MM.1S (cell line): ENCODE measurements at regions not wholly inside any gene's neighbourhood (a gene's known extent, or its start where the extent isn't known, plus 50 kb on each side); places are given as distances from the start of the nearest gene placed in this dataset.

ENCODE experiments used
- DNase-seq: peaks from one replicate; pipeline ENCODE4 v3.0.0-alpha.2; 2015
- H2AFZ ChIP-seq: fragments of 300-600 bp; sonication (generic); 2 replicates; pipeline ENCODE4 v1.6.0; 2016; ENCODE audit warnings: antibody characterized with exemption, low read length
- H3F3A ChIP-seq: fragments of 300-600 bp; sonication (generic); 2 replicates; pipeline ENCODE4 v1.6.1; 2016; ENCODE audit warnings: mild to moderate bottlenecking, antibody characterized with exemption, low read length, moderate library complexity, mixed read lengths; ENCODE audit not compliant: insufficient read depth
- H3K27ac ChIP-seq: fragments of 300-600 bp; sonication (generic); 2 replicates; pipeline ENCODE4 v1.5.1; 2016; ENCODE audit warnings: mild to moderate bottlenecking, low read length
- H3K27me3 ChIP-seq: fragments of 300-600 bp; sonication (generic); replicated peaks from 2 replicates; pipeline ENCODE4 v1.6.0; 2016; ENCODE audit warnings: low read length; ENCODE audit not compliant: insufficient read depth
- H3K36me3 ChIP-seq: fragments of 300-600 bp; sonication (generic); replicated peaks from 2 replicates; pipeline ENCODE4 v1.6.1; 2016; ENCODE audit warnings: mild to moderate bottlenecking, low read length, mixed read lengths; ENCODE audit not compliant: insufficient read depth
- H3K4me1 ChIP-seq: fragments of 300-600 bp; sonication (generic); 2 replicates; pipeline ENCODE4 v1.6.1; 2016; ENCODE audit warnings: low read length, mixed read lengths
- H3K4me2 ChIP-seq: fragments of 300-600 bp; sonication (generic); 2 replicates; pipeline ENCODE4 v1.6.0; 2016; ENCODE audit warnings: low read depth, low read length
- H3K4me3 ChIP-seq: fragments of 300-600 bp; sonication (generic); 2 replicates; pipeline ENCODE4 v1.5.1; 2016; ENCODE audit warnings: low read length, mixed read lengths
- H3K79me2 ChIP-seq: fragments of 300-600 bp; sonication (generic); 2 replicates; pipeline ENCODE4 v1.6.1; 2016; ENCODE audit warnings: mixed run types, low read length, mixed read lengths
- H3K9ac ChIP-seq: fragments of 300-600 bp; sonication (generic); 2 replicates; pipeline ENCODE4 v1.6.1; 2016; ENCODE audit warnings: low read length, mixed read lengths
- H3K9me2 ChIP-seq: fragments of 300-600 bp; sonication (generic); replicated peaks from 2 replicates; pipeline ENCODE4 v1.6.1; 2016; ENCODE audit warnings: mild to moderate bottlenecking, low read length, mixed read lengths; ENCODE audit not compliant: insufficient read depth
- H3K9me3 ChIP-seq: fragments of 300-600 bp; sonication (generic); replicated peaks from 2 replicates; pipeline ENCODE4 v1.6.1; 2016; ENCODE audit warnings: mild to moderate bottlenecking, low read length, mixed read lengths; ENCODE audit not compliant: insufficient read depth
- H4K20me1 ChIP-seq: fragments of 300-600 bp; sonication (generic); 2 replicates; pipeline ENCODE4 v1.6.1; 2016; ENCODE audit warnings: mild to moderate bottlenecking, low read length, moderate library complexity, mixed read lengths; ENCODE audit not compliant: insufficient read depth
- CTCF ChIP-seq: fragments of 300-600 bp; sonication (generic); IDR thresholded peaks from 2 replicates; pipeline ENCODE4 v1.5.1; 2016; ENCODE audit warnings: antibody characterized with exemption, low read length, mixed read lengths
- EZH2 ChIP-seq: fragments of 300-600 bp; sonication (generic); optimal IDR thresholded peaks from 2 replicates; pipeline ENCODE3; 2017; ENCODE audit warnings: low read depth, mild to moderate bottlenecking, antibody characterized with exemption, low read length, mixed read lengths
- EZH2phosphoT487 ChIP-seq: fragments of 300-600 bp; sonication (generic); IDR thresholded peaks from 2 replicates; pipeline ENCODE4 v1.6.1; 2018; ENCODE audit warnings: antibody characterized with exemption, low read length

GRCh38 chr13:89878904-89879303, 1468.6 kb upstream of the MIR17HG start:
- no peak overlapping the region for H3K9ac ChIP-seq
- no peaks in the 10 kb centered on the region for H3K9me2 ChIP-seq
- no peak for DNase-seq
- H3K79me2 ChIP-seq, result no peaks in the 10 kb centered on the region
- H3F3A ChIP-seq, result no peaks in the 10 kb centered on the region
- no peaks in the 10 kb centered on the region for H4K20me1 ChIP-seq
- H2AFZ ChIP-seq, result no peak overlapping the region
- H3K27ac ChIP-seq, result no peak overlapping the region
- TF ChIP-seq CTCF, result no peak
- TF ChIP-seq EZH2phosphoT487, result no peak
- TF ChIP-seq EZH2, result no peak
- no peaks in the 10 kb centered on the region for H3K9me3 ChIP-seq
- H3K36me3 ChIP-seq, result no peaks in the 10 kb centered on the region
- no peaks in the 10 kb centered on the region for H3K27me3 ChIP-seq
- H3K4me3 ChIP-seq, result no peak overlapping the region
- no peak overlapping the region for H3K4me2 ChIP-seq
- no peaks in the 10 kb centered on the region for H3K4me1 ChIP-seq

- H2AFZ ChIP-seq, result no peak overlapping the region
- TF ChIP-seq CTCF (no peak), EZH2 (no peak), EZH2phosphoT487 (no peak)
- H3K36me3 ChIP-seq, result no peaks in the 10 kb centered on the region
Observed at GRCh38 chr13:89880201-89880600, 1467.3 kb upstream of the MIR17HG start.

GRCh38 chr13:89883893-89884448, 1463.5 kb upstream of the MIR17HG start:
- Histone ChIP-seq H3K9me2 (no peaks in the 10 kb centered on the region), H4K20me1 (no peaks in the 10 kb centered on the region), H3K9ac (no peak overlapping the region), H3K4me1 (no peaks in the 10 kb centered on the region), H3F3A (no peaks in the 10 kb centered on the region), H3K4me2 (no peak overlapping the region), H3K36me3 (no peaks in the 10 kb centered on the region), H3K27me3 (no peaks in the 10 kb centered on the region), H3K9me3 (no peaks in the 10 kb centered on the region), H3K27ac (no peak overlapping the region), H3K79me2 (no peaks in the 10 kb centered on the region), H3K4me3 (no peak overlapping the region), H2AFZ (no peak overlapping the region)
- TF ChIP-seq CTCF (no peak), EZH2 (no peak), EZH2phosphoT487 (no peak)
- DNase-seq, result no peak

More at GRCh38 chr13:89880201-89880600, 1467.3 kb upstream of the MIR17HG start:
- H3K27me3 ChIP-seq, result no peaks in the 10 kb centered on the region
- no peaks in the 10 kb centered on the region for H3K79me2 ChIP-seq
- no peaks in the 10 kb centered on the region for H3K9me3 ChIP-seq
- no peak for DNase-seq
- H4K20me1 ChIP-seq, result no peaks in the 10 kb centered on the region
- H3K4me3 ChIP-seq, result no peak overlapping the region
- no peak overlapping the region for H3K9ac ChIP-seq
- H3F3A ChIP-seq, result no peaks in the 10 kb centered on the region
- H3K27ac ChIP-seq, result no peak overlapping the region
- H3K9me2 ChIP-seq, result no peaks in the 10 kb centered on the region
- no peaks in the 10 kb centered on the region for H3K4me1 ChIP-seq
- H3K4me2 ChIP-seq, result no peak overlapping the region
